Colonic mucosa (tissue), 4 donors: ENCODE measurements at regions not wholly inside any gene's neighbourhood (a gene's known extent, or its start where the extent isn't known, plus 50 kb on each side); places are given as distances from the start of the nearest gene placed in this dataset.
"Not testable (repeated sequence)": the region's sequence is repeated elsewhere in the genome, so short reads cannot be mapped to it uniquely, and the experiment has no call there.

Experiments
- DNase-seq: peaks from one replicate; pipeline ENCODE4 v3.0.0-alpha.2; 2020
- H3K27ac ChIP-seq: fragments of 200-600 bp; one replicate; pipeline ENCODE4 v1.8.0; 2021
- H3K27me3 ChIP-seq: fragments of 200-600 bp; one replicate; pipeline ENCODE4 v1.8.0; 2021
- H3K36me3 ChIP-seq: fragments of 200-600 bp; one replicate; pipeline ENCODE4 v1.8.0; 2021
- H3K4me1 ChIP-seq: fragments of 200-600 bp; one replicate; pipeline ENCODE4 v1.8.0; 2021; ENCODE audit warnings: mild to moderate bottlenecking
- H3K4me3 ChIP-seq: fragments of 200-600 bp; one replicate; pipeline ENCODE4 v1.8.0; 2021
- H3K9ac ChIP-seq, 2 donors: one replicate each; pipeline ENCODE4 v1.7.0; 2013; ENCODE audit warnings: control low read depth in 2 of 2, low read depth in 2 of 2, low read length in 2 of 2
- H3K9me3 ChIP-seq: fragments of 200-600 bp; one replicate; pipeline ENCODE4 v1.8.0; 2021
- CTCF ChIP-seq: fragments of 200-600 bp; IDR thresholded peaks from one replicate; pipeline ENCODE4 v1.8.0; 2022; ENCODE audit warnings: antibody characterized with exemption, mild to moderate bottlenecking
- intact Hi-C: fragments of 100-400 bp; cut with DNase I; formaldehyde crosslinking; loops from one replicate; pipeline ENCODE4 v1.14.1; 2022
- donor health status: healthy.
- donor health status: DM: no; HTN: no; CAD: no.
- donor health status: DM: no; HTN: no; CAD: no.

- Histone ChIP-seq H3K4me1 (no peaks in the 10 kb centered on the region), H3K36me3 (no peaks in the 10 kb centered on the region), H3K27me3 (no peaks in the 10 kb centered on the region), H3K9me3 (no peaks in the 10 kb centered on the region), H3K27ac (no peak overlapping the region), H3K4me3 (no peak overlapping the region), H3K9ac (no peak overlapping the region)
- TF ChIP-seq CTCF = no peak
- DNase-seq = no peak
- intact Hi-C loops = no loop called here
These were observed 1214.8 kb downstream of the STIM2 start for GRCh38 chr4:28075401-28075956.

- H3K27ac ChIP-seq, H3K4me1 ChIP-seq, H3K9ac ChIP-seq, H3K4me3 ChIP-seq, H3K9me3 ChIP-seq, intact Hi-C loops, H3K36me3 ChIP-seq, H3K27me3 ChIP-seq, DNase-seq: not testable (repeated sequence)
These were observed 1216.6 kb downstream of the STIM2 start for GRCh38 chr4:28077203-28077602.

- Histone ChIP-seq H3K4me3 (no peak overlapping the region), H3K27me3 (no peaks in the 10 kb centered on the region), H3K9ac (no peak overlapping the region), H3K36me3 (no peaks in the 10 kb centered on the region), H3K4me1 (no peaks in the 10 kb centered on the region), H3K9me3 (no peaks in the 10 kb centered on the region), H3K27ac (no peak overlapping the region)
- no peak for DNase-seq
- TF ChIP-seq CTCF = no peak
- intact Hi-C loops = no loop called here
These were observed 1222.2 kb downstream of the STIM2 start for GRCh38 chr4:28082686-28083390.

GRCh38 chr4:28092610-28093009 is 1232.0 kb downstream of the STIM2 start:
- TF ChIP-seq CTCF = no peak

GRCh38 chr4:28093071-28093470 is 1232.4 kb downstream of the STIM2 start:
- no peak for DNase-seq
- H3K9me3 ChIP-seq = no peaks in the 10 kb centered on the region
- H3K9ac ChIP-seq = no peak overlapping the region
- H3K4me3 ChIP-seq = no peak overlapping the region
- intact Hi-C loops = no loop called here
- H3K36me3 ChIP-seq = no peaks in the 10 kb centered on the region
- H3K27ac ChIP-seq = no peak overlapping the region
- no peaks in the 10 kb centered on the region for H3K27me3 ChIP-seq
- no peaks in the 10 kb centered on the region for H3K4me1 ChIP-seq
- TF ChIP-seq CTCF = no peak

More at GRCh38 chr4:28092610-28093009, 1232.0 kb downstream of the STIM2 start:
- no peak overlapping the region for H3K4me3 ChIP-seq
- no peaks in the 10 kb centered on the region for H3K9me3 ChIP-seq
- H3K27ac ChIP-seq = no peak overlapping the region
- intact Hi-C loops = no loop called here
- no peaks in the 10 kb centered on the region for H3K36me3 ChIP-seq
- DNase-seq = no peak
- no peak overlapping the region for H3K9ac ChIP-seq
- no peaks in the 10 kb centered on the region for H3K27me3 ChIP-seq
- no peaks in the 10 kb centered on the region for H3K4me1 ChIP-seq

- H3K27me3 ChIP-seq = no peaks in the 10 kb centered on the region
- intact Hi-C loops = no loop called here
- H3K4me3 ChIP-seq = no peak overlapping the region
- no peak overlapping the region for H3K27ac ChIP-seq
- TF ChIP-seq CTCF = no peak
- no peak overlapping the region for H3K9ac ChIP-seq
- no peak for DNase-seq
- H3K4me1 ChIP-seq = no peaks in the 10 kb centered on the region
- H3K36me3 ChIP-seq = no peaks in the 10 kb centered on the region
- no peaks in the 10 kb centered on the region for H3K9me3 ChIP-seq
These were observed 1240.9 kb downstream of the STIM2 start for GRCh38 chr4:28101583-28101982.
